HT-29 (cell line): ENCODE measurements at regions not wholly inside any gene's neighbourhood (a gene's known extent, or its start where the extent isn't known, plus 50 kb on each side); places are given as distances from the start of the nearest gene placed in this dataset.
A peak's percentile ranks its signal among the peaks of the same experiment; 100 is the strongest.

Experiments used
- DNase-seq: peaks from one replicate; pipeline ENCODE4 v3.0.0-alpha.2; 2015; ENCODE audit warnings: low spot score

- DNase-seq = no peak
Observed at GRCh38 chr17:65366102-65366844, 195.2 kb downstream of the AXIN2 start.

GRCh38 chr17:65365169-65365568, 196.3 kb downstream of the AXIN2 start:
- DNase-seq = no peak

- DNase-seq = no peak
Observed at GRCh38 chr17:65364438-65364837, 197.0 kb downstream of the AXIN2 start.

- peak; percentile 77 for DNase-seq
Observed at GRCh38 chr17:65362826-65363225, 198.6 kb downstream of the AXIN2 start.

GRCh38 chr17:65360961-65361552, 200.4 kb downstream of the AXIN2 start:
- no peak for DNase-seq

GRCh38 chr17:65359016-65359415, 202.4 kb downstream of the AXIN2 start:
- DNase-seq = no peak

- no peak for DNase-seq
Observed at GRCh38 chr17:65356536-65356935, 204.9 kb downstream of the AXIN2 start.

GRCh38 chr17:65355246-65355645, 206.2 kb downstream of the AXIN2 start:
- DNase-seq = no peak

GRCh38 chr17:65349916-65350315, 211.5 kb downstream of the AXIN2 start:
- DNase-seq = no peak

GRCh38 chr17:65346166-65346565, 209.0 kb downstream of the RGS9 start:
- peak; percentile 35 for DNase-seq

GRCh38 chr17:65345261-65346005, 208.3 kb downstream of the RGS9 start:
- DNase-seq = no peak

- no peak for DNase-seq
Observed at GRCh38 chr17:65340401-65340800, 203.2 kb downstream of the RGS9 start.

- DNase-seq = no peak
Observed at GRCh38 chr17:65334406-65334805, 197.2 kb downstream of the RGS9 start.

- no peak for DNase-seq
Observed at GRCh38 chr17:65332779-65333178, 195.6 kb downstream of the RGS9 start.

- DNase-seq = peak; percentile 17
Observed at GRCh38 chr17:65332375-65332774, 195.2 kb downstream of the RGS9 start.

- no peak for DNase-seq
Observed at GRCh38 chr17:65328567-65328966, 191.4 kb downstream of the RGS9 start.

- no peak for DNase-seq
Observed at GRCh38 chr17:65324611-65325342, 187.6 kb downstream of the RGS9 start.

GRCh38 chr17:65323049-65323448, 185.9 kb downstream of the RGS9 start:
- peak; percentile 32 for DNase-seq

- no peak for DNase-seq
Observed at GRCh38 chr17:65320820-65321219, 183.7 kb downstream of the RGS9 start.

GRCh38 chr17:65314212-65314611, 177.0 kb downstream of the RGS9 start:
- DNase-seq = no peak

GRCh38 chr17:65312718-65313377, 175.7 kb downstream of the RGS9 start:
- DNase-seq = no peak
